Head of caudate nucleus (tissue), 42 donors: ENCODE measurements at regions not wholly inside any gene's neighbourhood (a gene's known extent, or its start where the extent isn't known, plus 50 kb on each side); places are given as distances from the start of the nearest gene placed in this dataset.
A peak's percentile ranks its signal among the peaks of the same experiment; 100 is the strongest.
"Not testable (repeated sequence)": the region's sequence is repeated elsewhere in the genome, so short reads cannot be mapped to it uniquely, and the experiment has no call there.

ENCODE experiments used
- DNase-seq, 42 donors: peaks; one replicate each; pipeline versions ENCODE4 v3.0.0 to v3.0.0-alpha.2; 2020 to 2021; ENCODE audit warnings: mixed read lengths in 7 of 42
- intact Hi-C: fragments of 100-400 bp; cut with DNase I; formaldehyde crosslinking; loops from one replicate; pipeline ENCODE4 v1.15.0; 2022

DNA sequence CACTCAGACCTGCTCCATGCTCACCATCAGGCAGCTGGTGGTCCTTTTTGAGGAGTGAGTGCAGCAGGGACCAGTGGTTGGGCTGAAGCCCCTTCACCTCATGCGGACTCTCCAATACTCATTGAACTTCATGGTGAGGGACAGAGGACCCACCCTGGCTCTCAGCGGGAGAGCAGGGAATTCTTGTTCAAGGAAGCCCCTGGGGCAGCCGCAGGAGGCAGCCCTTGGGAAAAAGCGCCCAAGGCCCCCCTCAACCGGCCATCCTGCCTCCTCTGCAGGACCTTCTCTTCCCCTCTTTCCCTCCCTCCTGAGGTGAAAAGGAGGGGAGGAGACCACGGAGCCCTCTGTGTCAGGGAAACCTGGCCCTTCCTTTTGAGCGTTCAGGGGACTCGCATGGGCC lies 4510.9 kb upstream of the OR11H1 start:
- DNase-seq, result peak in 2 of 42 donors; percentile 39 to 47
- intact Hi-C loops, result not testable (repeated sequence)

DNA sequence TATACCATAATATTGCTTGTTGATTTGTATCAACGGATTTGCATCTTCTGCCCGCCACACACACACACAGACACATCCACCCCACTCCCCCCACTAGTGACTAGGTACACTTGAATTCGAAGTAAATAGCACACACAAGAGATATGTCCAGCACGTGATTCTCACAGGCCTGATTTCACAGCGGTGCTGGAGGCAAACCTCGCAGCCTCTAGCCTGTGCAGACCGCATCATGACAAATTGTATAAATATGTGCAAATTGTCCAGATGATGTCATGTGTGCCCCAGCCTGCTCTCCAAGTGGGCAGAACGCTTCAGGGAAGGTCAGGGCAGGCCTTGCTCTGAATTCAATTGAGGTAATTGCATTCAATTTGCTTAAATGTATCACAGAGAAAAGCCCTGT lies 4507.5 kb upstream of the OR11H1 start:
- DNase-seq, result peak in 2 of 42 donors; percentile 38 to 45
- intact Hi-C loops, result not testable (repeated sequence)

DNA sequence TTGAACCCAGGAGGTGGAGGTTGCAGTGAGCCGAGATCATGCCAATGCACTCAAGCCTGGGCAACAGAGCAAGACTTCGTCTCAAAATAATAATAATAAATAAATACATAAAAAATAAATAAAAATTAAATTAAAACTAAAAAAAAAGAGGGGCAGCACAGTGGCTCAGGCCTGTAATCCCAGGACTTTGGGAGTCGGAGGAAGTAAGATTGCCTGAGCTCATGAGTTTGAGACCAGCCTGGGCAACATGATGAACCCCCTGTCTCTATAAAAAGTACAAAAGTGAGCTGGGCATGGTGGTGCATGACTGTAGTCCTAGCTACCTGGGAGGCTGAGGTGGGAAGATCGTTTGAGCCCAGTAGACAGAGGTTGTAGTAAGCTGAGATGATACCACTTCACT lies 4501.5 kb upstream of the OR11H1 start:
- intact Hi-C loops, result not testable (repeated sequence)
- peak in 1 of 42 donors; percentile 39 for DNase-seq

DNA sequence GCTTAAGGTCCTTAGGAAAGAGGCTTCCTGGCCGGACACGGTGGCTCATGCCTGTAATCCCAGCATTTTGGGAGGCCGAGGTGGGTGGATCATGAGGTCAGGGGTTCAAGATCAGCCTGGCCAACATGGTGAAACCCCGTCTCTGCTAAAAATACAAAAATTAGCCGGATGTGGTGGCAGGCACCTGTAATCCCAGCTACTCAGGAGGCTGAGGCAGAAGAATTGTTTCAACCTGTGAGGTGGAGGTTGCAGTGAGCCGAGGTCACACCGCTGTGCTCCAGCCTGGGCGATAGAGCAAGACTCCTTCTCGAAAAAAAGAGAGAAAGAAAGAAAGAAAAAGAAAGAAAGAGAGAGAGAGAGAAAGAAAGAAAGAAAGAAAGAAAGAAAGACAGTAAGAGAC lies 4500.9 kb upstream of the OR11H1 start:
- peak in 3 of 42 donors; percentile 36 to 48 (median 41) for DNase-seq

DNA sequence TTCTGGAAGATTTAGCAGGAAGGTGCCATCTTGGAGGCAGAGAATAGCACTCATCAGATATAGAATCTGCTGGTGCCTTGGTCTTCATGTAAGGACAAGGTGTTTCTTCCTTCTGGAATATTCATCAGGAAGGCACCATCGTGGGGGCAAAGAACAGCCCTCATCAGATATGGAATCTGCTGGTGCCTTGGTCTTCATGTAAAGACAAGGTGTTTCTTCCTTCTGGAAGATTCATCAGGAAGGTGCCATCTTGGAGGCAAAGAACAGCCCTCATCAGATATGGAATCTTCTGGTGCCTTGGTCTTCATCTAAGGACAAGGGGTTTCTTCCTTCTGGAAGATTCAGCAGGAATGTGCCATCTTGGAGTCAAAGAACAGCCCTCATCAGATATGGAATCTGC lies 4500.5 kb upstream of the OR11H1 start:
- DNase-seq, result peak in 1 of 42 donors; percentile 33
- intact Hi-C loops, result not testable (repeated sequence)

More for the DNA sequence above, 4500.9 kb upstream of the OR11H1 start:
- intact Hi-C loops, result not testable (repeated sequence)

DNA sequence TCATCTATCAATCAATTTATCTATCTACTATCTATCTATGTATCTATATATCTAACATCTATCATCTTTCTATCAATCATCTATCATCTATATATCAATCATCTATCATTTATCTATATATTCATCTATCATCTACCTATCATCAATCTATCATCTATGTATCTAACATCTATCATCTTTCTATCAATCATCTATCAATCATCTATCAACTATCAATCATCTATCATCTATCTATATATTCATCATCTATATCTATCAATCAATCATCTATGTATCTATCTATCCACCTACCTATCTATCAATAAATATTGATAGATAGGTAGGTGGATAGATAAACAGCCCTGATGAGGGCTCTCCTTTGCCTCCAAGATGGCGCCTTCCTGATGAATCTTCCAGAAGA lies 4499.8 kb upstream of the OR11H1 start:
- DNase-seq, intact Hi-C loops: not testable (repeated sequence)

DNA sequence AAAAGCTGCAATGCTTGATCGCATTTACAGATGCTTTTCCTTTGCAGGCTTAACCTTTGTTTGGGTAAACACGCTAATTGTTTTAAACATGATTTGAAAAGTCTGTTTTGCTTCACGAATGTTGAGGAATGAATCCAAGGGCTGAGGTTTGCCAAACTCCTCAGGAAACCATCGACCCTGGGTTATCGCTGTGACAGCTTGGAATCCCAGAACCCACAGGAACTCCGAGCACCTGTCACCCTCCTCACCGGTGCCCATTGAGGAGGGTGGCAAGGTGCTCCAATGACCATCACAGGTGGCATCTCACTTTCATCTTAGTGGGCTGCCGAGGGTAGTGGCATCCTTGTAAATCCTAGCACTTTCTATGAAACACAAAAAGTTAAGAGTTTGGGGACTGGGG lies 4498.5 kb upstream of the OR11H1 start:
- DNase-seq, result peak in 2 of 42 donors; percentile 42
- intact Hi-C loops, result not testable (repeated sequence)

DNA sequence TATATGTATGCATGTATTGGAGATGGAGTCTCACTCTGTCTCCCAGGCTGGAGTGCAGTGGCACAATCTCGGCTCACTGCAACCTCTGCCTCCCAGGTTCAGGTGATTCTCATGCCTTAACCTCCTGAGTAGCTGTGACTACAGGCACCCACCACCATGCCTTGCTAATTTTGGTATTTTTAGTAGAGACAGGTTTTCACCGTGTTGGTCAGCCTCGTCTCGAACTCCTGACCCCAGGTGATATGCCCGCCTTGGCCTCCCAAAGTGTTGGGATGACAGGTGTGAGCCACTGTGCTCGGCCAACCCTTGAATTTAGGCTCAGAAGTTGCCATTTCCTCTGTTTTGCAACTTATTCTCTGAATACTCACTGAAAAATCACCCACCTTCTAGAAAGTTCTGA lies 4498.0 kb upstream of the OR11H1 start:
- intact Hi-C loops, result not testable (repeated sequence)
- DNase-seq, result peak in 4 of 42 donors; percentile 8 to 45 (median 42)

DNA sequence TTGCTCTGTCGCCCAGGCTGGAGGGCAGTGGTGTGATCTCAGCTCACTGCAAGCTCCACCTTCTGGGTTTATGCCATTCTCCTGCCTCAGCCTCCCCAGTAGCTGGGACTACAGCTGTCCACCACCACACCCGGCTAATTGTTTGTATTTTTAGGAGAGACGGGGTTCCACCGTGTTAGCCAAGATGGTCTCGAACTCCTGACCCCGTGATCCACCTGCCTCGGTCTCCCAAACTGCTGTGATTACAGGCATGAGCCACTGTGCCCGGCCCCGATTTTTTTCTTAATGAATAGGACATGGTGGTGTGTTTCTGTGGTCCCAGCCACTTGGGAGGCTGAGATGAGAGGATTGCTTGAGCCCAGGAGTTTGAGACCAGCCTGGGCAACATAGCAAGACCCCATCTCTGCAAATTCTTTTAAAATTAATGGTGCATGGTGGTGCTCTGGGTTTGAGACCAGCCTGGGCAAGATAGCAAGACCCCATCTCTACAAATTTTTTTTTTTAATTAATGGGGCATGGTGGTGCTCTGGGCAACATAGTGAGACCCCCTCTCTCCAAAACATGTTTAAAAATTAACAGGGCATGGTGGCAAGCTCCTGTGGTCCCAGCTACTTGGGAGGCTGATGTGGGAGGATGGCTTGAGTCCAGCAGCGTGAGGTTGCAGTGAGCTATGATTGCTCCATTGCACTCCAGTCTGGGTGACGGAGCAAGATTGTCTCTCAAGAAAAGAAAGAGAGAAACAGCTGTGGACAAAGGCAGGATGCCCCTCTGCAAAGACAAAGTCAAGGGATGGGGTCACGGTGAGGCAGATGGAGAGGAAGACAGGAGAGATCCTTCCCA lies 4497.2 kb upstream of the OR11H1 start:
- DNase-seq, result peak in 4 of 42 donors; percentile 6 to 51 (median 38)

DNA sequence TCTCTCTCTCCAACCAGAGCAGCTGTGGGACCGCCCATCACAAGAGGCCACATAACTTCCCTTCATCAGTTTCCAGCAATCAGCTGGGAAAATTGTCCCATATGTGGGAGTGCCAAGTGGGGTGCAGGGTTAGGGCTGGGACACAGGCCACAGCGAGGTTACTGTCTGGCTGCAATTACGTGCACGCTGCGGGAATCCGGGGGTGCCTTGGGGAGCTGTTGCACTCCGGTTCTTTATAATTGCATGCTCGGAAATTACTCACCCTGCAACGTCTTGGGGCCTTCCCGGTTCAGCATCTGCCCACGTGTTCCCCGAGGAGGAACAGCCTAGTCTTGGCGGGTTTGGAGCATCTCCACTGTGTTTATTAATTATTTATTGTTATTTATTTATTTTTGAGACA lies 4495.9 kb upstream of the OR11H1 start:
- intact Hi-C loops, result not testable (repeated sequence)
- DNase-seq, result peak in 4 of 42 donors; percentile 24 to 59 (median 41)

More for the DNA sequence above, 4497.2 kb upstream of the OR11H1 start:
- intact Hi-C loops, result not testable (repeated sequence)

DNA sequence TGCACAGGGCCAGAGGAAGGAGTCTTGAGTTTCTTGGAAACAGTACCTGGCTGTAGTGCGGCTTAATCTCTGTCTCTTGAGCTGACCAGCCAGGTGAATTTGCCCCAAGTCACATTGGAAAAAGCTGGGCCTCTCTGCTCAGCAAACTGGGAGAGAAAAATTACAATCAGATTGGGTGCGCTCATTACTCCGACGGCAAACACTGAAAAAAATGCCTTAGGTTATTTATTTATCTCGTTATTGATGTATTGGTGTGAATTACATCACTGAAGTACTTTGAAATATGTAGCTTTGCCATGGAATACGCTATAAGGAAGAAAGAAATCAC lies 4493.4 kb upstream of the OR11H1 start:
- intact Hi-C loops, result not testable (repeated sequence)
- peak in 2 of 42 donors; percentile 24 to 40 for DNase-seq

DNA sequence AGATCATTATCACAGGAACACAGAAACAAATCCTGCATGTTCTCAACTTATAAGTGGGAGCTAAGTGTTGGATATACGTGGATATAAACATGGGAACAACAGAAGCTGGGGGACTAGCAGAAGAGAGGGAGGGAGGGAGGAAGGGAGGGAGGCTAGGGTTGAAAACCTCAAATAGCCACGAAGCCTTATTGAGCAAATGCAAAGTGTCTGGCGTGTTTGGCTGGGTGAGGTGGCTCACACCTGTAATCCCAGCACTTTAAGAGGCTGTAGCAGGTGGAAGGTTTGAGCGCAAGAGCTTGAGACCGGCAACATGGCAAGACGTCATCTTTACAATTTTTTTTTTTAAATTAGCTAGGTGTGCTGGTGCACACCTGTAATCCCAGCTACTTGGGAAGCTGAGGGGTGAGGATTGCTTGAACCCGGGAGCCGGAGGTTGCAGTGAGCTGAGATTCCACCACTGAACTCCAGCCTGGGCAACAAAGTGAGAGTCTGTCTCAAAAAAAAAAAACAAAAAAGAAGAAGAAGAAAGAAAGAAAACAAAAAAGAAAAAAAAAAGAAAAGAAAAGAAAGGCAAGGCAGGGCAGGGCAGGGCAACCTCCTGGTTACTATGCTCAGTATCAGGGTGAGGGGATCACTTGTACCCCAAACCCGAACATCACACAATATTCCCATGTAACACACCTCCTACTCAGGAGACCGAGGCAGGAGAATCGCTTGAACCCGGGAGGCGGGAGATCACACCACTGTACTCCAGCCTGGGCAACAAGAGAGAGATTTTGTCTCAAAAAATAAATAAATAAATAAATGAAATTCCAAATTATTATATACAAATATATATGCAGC lies 4492.7 kb upstream of the OR11H1 start:
- peak in 4 of 42 donors; percentile 37 to 55 (median 40) for DNase-seq
- intact Hi-C loops, result not testable (repeated sequence)

DNA sequence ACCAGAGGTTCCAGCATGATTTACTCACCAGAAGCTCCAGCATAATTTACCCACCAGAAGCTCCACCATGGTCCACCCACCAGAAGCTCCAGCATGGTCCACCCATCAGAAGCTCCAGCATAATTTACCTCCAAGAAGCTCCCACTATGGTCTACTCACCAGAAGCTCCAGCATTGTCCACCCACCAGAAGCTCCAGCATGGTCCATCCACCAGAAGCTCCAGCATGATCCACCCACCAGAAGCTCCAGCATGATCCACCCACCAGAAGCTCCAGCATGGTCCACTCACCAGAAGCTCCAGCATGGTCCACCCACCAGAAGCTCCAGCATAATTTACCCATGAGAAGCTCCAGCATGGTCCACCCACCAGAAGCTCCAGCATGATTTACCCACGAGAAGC lies 4490.7 kb upstream of the OR11H1 start:
- intact Hi-C loops, DNase-seq: not testable (repeated sequence)

DNA sequence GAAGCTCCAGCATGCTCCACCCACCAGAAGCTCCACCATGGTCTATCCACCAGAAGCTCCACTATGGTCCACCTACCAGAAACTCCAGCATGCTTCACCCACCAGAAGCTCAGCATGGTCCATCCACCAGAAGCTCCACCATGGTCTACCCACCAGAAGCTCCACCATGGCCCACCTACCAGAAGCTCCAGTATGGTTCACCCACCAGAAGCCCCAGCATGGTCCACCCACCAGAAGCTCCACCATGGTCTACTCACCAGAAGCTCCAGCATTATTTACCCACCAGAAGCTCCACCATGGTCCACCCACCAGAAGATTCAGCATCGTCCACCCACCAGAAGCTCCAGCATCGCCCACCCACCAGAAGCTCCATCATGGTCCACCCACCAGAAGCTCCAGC lies 4490.2 kb upstream of the OR11H1 start:
- intact Hi-C loops, result not testable (repeated sequence)
- peak in 2 of 42 donors; percentile 40 to 41 for DNase-seq

DNA sequence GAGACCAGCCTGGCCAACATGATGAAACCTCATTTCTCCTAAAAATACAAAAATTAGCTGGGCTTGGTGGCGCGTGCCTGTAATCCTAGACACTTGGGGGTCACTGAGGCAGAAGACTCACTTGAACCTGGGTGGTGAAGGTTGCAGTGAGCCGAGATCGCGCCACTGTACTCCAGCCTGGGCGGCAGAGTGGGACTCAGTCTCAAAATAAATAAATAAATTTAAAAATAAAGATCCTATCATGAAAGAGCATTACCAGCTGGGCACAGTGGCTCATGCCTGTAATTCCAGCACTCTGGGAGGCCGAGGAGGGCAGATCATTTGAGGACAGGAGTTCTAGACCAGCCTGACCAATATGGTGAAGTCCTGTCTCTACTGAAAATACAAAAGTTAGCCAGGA lies 4489.2 kb upstream of the OR11H1 start:
- intact Hi-C loops, result not testable (repeated sequence)
- DNase-seq, result peak in 3 of 42 donors; percentile 36 to 47 (median 46)

DNA sequence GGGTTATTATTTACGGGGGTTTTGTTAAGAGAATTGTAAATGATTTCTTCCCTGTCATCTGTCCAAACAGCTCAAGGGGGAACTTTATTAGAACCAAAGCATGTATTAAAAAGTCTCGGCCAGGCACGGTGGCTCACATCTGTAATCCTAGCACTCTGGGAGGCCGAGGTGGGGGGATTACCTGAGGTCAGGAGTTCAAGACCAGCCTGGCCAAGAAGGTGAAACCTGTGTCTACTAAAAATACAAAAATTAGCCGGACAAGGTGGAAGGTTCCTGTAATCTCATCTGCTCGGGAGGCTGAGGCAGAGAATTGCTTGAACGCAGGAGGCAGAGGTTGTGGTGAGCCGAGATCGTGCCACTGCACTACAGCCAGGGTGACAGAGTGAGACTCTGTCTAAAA lies 4486.6 kb upstream of the OR11H1 start:
- DNase-seq, result peak in 3 of 42 donors; percentile 37 to 47 (median 41)
- intact Hi-C loops, result not testable (repeated sequence)

DNA sequence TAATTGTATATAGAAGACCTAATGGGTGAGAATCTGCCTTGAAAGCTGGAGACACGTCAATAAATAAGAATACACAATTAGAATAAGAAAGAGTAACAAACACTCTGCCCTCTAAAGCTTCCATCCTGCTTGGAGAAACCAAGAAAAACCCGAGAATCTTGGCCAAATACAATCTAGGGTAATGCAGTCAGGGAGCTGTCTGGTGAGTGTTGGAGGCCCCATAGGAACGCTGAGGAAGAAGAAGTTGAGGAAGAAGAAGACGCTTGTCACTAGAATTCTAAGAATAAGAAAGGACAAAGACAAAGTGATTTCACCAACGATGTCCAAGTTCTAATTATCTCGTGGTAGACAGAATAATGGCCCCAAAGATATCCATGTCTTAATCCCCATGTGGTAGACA lies 4485.9 kb upstream of the OR11H1 start:
- peak in 1 of 42 donors; percentile 41 for DNase-seq

DNA sequence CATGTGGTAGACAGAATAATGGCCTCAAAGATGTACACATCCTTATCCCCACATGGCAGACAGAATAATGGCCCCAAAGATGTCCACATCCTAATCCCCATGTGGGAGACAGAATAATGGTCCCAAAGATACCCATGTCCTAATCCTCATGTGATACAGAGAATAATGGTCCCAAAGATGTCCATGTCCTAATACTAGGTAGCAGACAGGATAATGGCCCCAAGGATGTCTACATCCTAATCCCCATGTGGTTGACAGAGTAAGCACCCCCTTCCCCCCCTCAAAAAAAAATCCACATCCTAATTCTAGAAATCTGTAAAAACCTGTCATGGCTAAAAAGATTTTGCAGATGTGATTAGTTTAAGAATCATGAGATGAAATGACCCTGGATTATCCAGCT lies 4484.7 kb upstream of the OR11H1 start:
- intact Hi-C loops, result not testable (repeated sequence)
- DNase-seq, result peak in 1 of 42 donors; percentile 35

More for the DNA sequence above, 4485.9 kb upstream of the OR11H1 start:
- intact Hi-C loops, result no loop called here

DNA sequence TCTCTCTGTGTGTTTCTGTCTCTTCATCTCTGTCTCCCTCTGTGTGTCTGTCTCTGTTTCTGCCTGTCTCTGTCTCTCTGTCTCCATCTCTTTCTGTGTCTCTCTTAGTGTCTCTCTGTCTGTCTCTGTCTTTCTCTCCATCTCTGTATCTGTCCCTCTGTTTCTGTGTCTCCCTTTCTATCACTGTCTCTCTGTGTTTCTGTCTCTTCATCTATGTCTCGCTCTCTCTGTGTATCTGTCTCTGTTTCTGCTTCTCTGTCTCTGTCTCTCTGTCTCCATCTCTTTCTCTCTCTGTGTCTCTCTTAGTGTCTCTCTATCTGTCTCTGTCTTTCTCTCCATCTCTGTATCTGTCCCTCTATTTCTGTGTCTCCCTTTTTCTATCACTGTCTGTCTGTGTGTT lies 4479.1 kb upstream of the OR11H1 start:
- intact Hi-C loops, DNase-seq: not testable (repeated sequence)

DNA sequence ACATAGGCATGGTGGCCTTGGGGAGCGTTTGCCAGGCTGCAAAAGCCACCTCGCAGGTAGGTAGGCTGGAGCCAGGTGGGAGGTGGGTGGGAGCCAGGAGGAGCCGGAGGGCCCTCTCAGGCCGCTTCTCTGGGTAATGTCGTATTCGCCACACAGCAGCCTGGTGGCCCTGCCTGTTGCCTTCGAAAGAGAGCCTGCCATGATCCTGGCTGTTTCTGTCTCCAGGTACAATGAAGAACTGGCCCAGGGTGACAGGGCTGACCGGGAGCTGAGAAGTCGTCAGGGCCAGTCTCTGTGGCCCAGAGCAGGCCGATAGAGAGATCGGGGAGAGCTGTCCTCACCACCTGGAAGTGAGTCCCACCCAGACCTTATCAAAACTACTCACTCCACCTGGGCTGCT lies 4477.8 kb upstream of the OR11H1 start:
- intact Hi-C loops, result not testable (repeated sequence)

More for the DNA sequence above, 4477.8 kb upstream of the OR11H1 start:
- DNase-seq, result peak in 1 of 42 donors; percentile 31
